ENCODE measurements at regions not wholly inside any gene's neighbourhood (a gene's known extent, or its start where the extent isn't known, plus 50 kb on each side); places are given as distances from the start of the nearest gene placed in this dataset.
"Not testable (repeated sequence)": the region's sequence is repeated elsewhere in the genome, so short reads cannot be mapped to it uniquely, and the experiment has no call there.

DNA sequence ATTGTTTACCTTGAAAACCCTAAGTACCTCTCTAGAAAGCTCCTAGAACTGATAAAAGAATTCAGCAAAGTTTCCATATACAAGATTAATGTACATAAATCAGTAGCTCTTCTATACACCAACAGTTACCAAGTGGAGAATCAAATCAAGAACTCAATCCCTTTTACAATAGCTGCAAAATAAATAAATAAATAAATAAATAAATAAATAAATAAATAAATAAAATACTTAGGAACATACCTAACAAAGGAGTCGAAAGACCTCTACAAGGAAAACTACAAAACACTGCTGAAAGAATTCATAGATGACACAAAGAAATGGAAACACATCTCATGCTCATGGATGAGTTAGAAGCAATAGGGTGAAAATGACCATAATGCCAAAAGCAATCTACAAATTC is 452.6 kb upstream of the CBLB start:
- TF ChIP-seq CTCF (IDR thresholded peaks at IDR 0.05 in 4 of 5, conservative IDR thresholded peaks at IDR 0.05 in 1 of 5); POLR2A (IDR thresholded peaks at IDR 0.05): not testable (repeated sequence)
